T-helper 2 cell (primary cell): ENCODE measurements at regions not wholly inside any gene's neighbourhood (a gene's known extent, or its start where the extent isn't known, plus 50 kb on each side); places are given as distances from the start of the nearest gene placed in this dataset.
"Not testable (repeated sequence)": the region's sequence is repeated elsewhere in the genome, so short reads cannot be mapped to it uniquely, and the experiment has no call there.

Source experiments
- DNase-seq, 5 experiments: peaks; one replicate each; pipeline versions ENCODE4 v3.0.0 to v3.0.0-alpha.2; 2012 to 2022

- DNase-seq, result no peak
Observed at GRCh38 chr13:80901530-80901929, 560.6 kb upstream of the SPRY2 start.

GRCh38 chr13:80901111-80901510 lies 560.2 kb upstream of the SPRY2 start:
- DNase-seq, result no peak

- DNase-seq, result no peak
Observed at GRCh38 chr13:80900561-80900960, 559.6 kb upstream of the SPRY2 start.

- not testable (repeated sequence) for DNase-seq
Observed at GRCh38 chr13:80897641-80898040, 556.7 kb upstream of the SPRY2 start.

GRCh38 chr13:80894917-80895316 lies 554.0 kb upstream of the SPRY2 start:
- DNase-seq, result no peak

GRCh38 chr13:80889829-80890228 lies 548.9 kb upstream of the SPRY2 start:
- DNase-seq, result no peak

- DNase-seq, result no peak
Observed at GRCh38 chr13:80888390-80888789, 547.5 kb upstream of the SPRY2 start.

- no peak for DNase-seq
Observed at GRCh38 chr13:80884056-80884785, 543.3 kb upstream of the SPRY2 start.

GRCh38 chr13:80883545-80883944 lies 542.6 kb upstream of the SPRY2 start:
- DNase-seq, result no peak

- no peak for DNase-seq
Observed at GRCh38 chr13:80881942-80882445, 541.1 kb upstream of the SPRY2 start.

GRCh38 chr13:80881495-80881894 lies 540.6 kb upstream of the SPRY2 start:
- no peak for DNase-seq

- no peak for DNase-seq
Observed at GRCh38 chr13:80881034-80881433, 540.1 kb upstream of the SPRY2 start.

- no peak for DNase-seq
Observed at GRCh38 chr13:80877944-80878241, 537.0 kb upstream of the SPRY2 start.

GRCh38 chr13:80877209-80877943 lies 536.5 kb upstream of the SPRY2 start:
- DNase-seq, result no peak

GRCh38 chr13:80873589-80873988 lies 532.7 kb upstream of the SPRY2 start:
- DNase-seq, result peak in 2 of 5 experiments; percentile 33 to 48

GRCh38 chr13:80871971-80872370 lies 531.0 kb upstream of the SPRY2 start:
- not testable (repeated sequence) for DNase-seq

GRCh38 chr13:80871481-80871880 lies 530.6 kb upstream of the SPRY2 start:
- DNase-seq, result no peak

- DNase-seq, result no peak
Observed at GRCh38 chr13:80870186-80870585, 529.3 kb upstream of the SPRY2 start.

- DNase-seq, result no peak
Observed at GRCh38 chr13:80866921-80867320, 526.0 kb upstream of the SPRY2 start.

GRCh38 chr13:80865329-80865728 lies 524.4 kb upstream of the SPRY2 start:
- DNase-seq, result no peak

- DNase-seq, result no peak
Observed at GRCh38 chr13:80862456-80862855, 521.5 kb upstream of the SPRY2 start.

- DNase-seq, result no peak
Observed at GRCh38 chr13:80860845-80861244, 519.9 kb upstream of the SPRY2 start.

GRCh38 chr13:80858131-80858530 lies 517.2 kb upstream of the SPRY2 start:
- DNase-seq, result no peak

GRCh38 chr13:80857321-80857720 lies 516.4 kb upstream of the SPRY2 start:
- no peak for DNase-seq
